Fibroblast of lung (primary cell): ENCODE measurements at regions not wholly inside any gene's neighbourhood (a gene's known extent, or its start where the extent isn't known, plus 50 kb on each side); places are given as distances from the start of the nearest gene placed in this dataset.

Source experiments
- DNase-seq, 2 donors: peaks; one replicate each; pipeline versions ENCODE4 v3.0.0 to v3.0.0-alpha.2; 2010; ENCODE audit warnings: low read depth in 2 of 2
- H2AFZ ChIP-seq: 2 replicates; pipeline ENCODE4 v1.5.1; 2012; ENCODE audit warnings: low read length, control low read depth, inconsistent platforms
- H3K27ac ChIP-seq: 2 replicates; pipeline ENCODE4 v1.5.1; 2011; ENCODE audit warnings: low read length, control low read depth; ENCODE audit not compliant: insufficient read depth
- H3K27me3 ChIP-seq: 2 replicates; pipeline ENCODE4 v1.5.1; 2011; ENCODE audit warnings: mild to moderate bottlenecking, low read length; ENCODE audit not compliant: control insufficient read depth, insufficient read depth
- H3K36me3 ChIP-seq: 2 replicates; pipeline ENCODE4 v1.5.1; 2011; ENCODE audit warnings: low read length; ENCODE audit not compliant: control insufficient read depth, insufficient read depth
- H3K4me1 ChIP-seq: 2 replicates; pipeline ENCODE4 v1.5.1; 2011; ENCODE audit warnings: low read length; ENCODE audit not compliant: control insufficient read depth, insufficient read depth; ENCODE audit errors: extremely low read depth
- H3K4me2 ChIP-seq: 2 replicates; pipeline ENCODE4 v1.5.1; 2011; ENCODE audit warnings: low read length, control low read depth; ENCODE audit not compliant: insufficient read depth; ENCODE audit errors: extremely low read depth
- H3K4me3 ChIP-seq, 4 experiments: fragments of 200-600 bp in 1 of 4; sonication (generic) in 1 of 4; replicated peaks in 1 of 4; 2 replicates each; pipeline ENCODE4 v1.5.1; 2011 to 2016; ENCODE audit warnings: low read length in 4 of 4, low read depth in 3 of 4, mild to moderate bottlenecking in 3 of 4, control low read depth in 2 of 4, inconsistent platforms in 1 of 4, mixed read lengths in 1 of 4; ENCODE audit not compliant: insufficient read depth in 1 of 4; ENCODE audit errors: control extremely low read depth in 1 of 4
- H3K79me2 ChIP-seq: 2 replicates; pipeline ENCODE4 v1.5.1; 2012; ENCODE audit warnings: mild to moderate bottlenecking, low read length, inconsistent platforms; ENCODE audit not compliant: control insufficient read depth, insufficient read depth
- H3K9ac ChIP-seq: 2 replicates; pipeline ENCODE4 v1.5.1; 2011; ENCODE audit warnings: mild to moderate bottlenecking, low read length, control low read depth; ENCODE audit not compliant: insufficient read depth
- H3K9me3 ChIP-seq: 2 replicates; pipeline ENCODE4 v1.5.1; 2012; ENCODE audit warnings: low read depth, low read length; ENCODE audit not compliant: control insufficient read depth, insufficient read depth
- H4K20me1 ChIP-seq: 2 replicates; pipeline ENCODE4 v1.5.1; 2011; ENCODE audit warnings: low read length; ENCODE audit not compliant: control insufficient read depth, insufficient read depth; ENCODE audit errors: extremely low read depth
- CTCF ChIP-seq, 2 donors: IDR thresholded peaks in 1 of 2; conservative IDR thresholded peaks in 1 of 2; 1 replicate in 1 of 2; 2 replicates in 1 of 2; pipeline ENCODE4 v1.5.1; 2011 to 2012; ENCODE audit warnings: low read length in 2 of 2, control low read depth in 1 of 2, inconsistent platforms in 1 of 2, low read depth in 1 of 2, mild to moderate bottlenecking in 1 of 2
- EZH2 ChIP-seq: IDR thresholded peaks from 2 replicates; pipeline ENCODE4 v1.5.1; 2012; ENCODE audit warnings: low read length, control low read depth, mild to moderate bottlenecking; ENCODE audit errors: missing control alignments

DNA sequence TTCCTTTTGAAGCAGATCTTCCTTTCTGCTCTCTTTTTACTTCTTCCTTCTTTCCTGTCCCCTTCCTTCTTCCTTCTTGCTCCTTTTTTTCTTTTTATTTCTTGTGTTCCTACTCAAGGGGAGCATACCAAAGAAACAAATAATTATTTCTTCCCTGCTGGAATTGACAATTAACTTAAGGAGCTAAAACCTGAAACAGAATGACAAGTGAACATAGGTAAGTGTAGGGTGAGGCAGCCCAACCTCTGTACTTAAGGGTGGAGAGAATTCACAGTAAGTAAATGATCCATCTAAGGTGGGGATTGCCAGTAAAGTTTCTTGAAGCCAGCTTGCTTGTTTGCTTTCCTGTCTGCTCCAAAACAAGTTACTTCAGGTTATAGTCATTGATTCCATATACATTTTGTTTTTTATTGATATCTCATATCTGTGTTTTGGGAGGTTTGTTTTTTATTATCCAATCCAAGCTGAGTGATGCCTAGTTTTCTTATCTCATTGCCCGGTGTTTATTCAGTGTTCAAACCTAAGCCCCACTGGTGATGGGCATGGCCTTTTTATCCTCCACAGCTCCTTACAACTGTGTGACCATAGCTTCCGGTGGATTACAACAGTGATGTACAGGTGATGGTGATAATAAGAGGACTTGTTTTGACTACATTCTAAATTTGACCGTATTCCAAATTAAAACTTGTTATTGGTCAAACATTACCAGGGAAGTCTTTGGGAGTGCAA, 133.2 kb upstream of the IVNS1ABP start:
- TF ChIP-seq CTCF (conservative IDR thresholded peaks at IDR 0.05 in 1 of 2, IDR thresholded peaks at IDR 0.05 in 1 of 2; ENCODE audit: low read depth in 1 of 2, low read length in 2 of 2) = no peak
- Histone ChIP-seq H3K4me3 (no peak overlapping the region), H3K4me2 (no peak overlapping the region), H3K79me2 (no peaks in the 10 kb centered on the region), H3K4me1 (no peaks in the 10 kb centered on the region), H3K27ac (no peak overlapping the region), H3K36me3 (no peaks in the 10 kb centered on the region), H4K20me1 (no peaks in the 10 kb centered on the region), H3K9ac (no peak overlapping the region), H3K27me3 (no peaks in the 10 kb centered on the region), H2AFZ (no peak overlapping the region), H3K9me3 (no peaks in the 10 kb centered on the region)
- no peak for DNase-seq

- Histone ChIP-seq H4K20me1 (no peaks in the 10 kb centered on the region), H3K27me3 (no peaks in the 10 kb centered on the region), H3K9ac (no peak overlapping the region), H3K4me3 (no peak overlapping the region), H3K27ac (no peak overlapping the region), H3K4me2 (no peak overlapping the region), H3K9me3 (no peaks in the 10 kb centered on the region), H2AFZ (no peak overlapping the region), H3K4me1 (no peaks in the 10 kb centered on the region), H3K36me3 (no peaks in the 10 kb centered on the region), H3K79me2 (no peaks in the 10 kb centered on the region)
- TF ChIP-seq EZH2 = no peak
- DNase-seq = no peak
These were observed 132.5 kb upstream of the IVNS1ABP start for GRCh38 chr1:185449378-185450059.

GRCh38 chr1:185448591-185449186, 131.6 kb upstream of the IVNS1ABP start:
- Histone ChIP-seq H3K36me3 (no peaks in the 10 kb centered on the region), H3K4me2 (no peak overlapping the region), H3K27me3 (no peaks in the 10 kb centered on the region), H3K79me2 (no peaks in the 10 kb centered on the region), H3K9ac (no peak overlapping the region), H2AFZ (no peak overlapping the region), H3K27ac (no peak overlapping the region), H4K20me1 (no peaks in the 10 kb centered on the region), H3K9me3 (no peaks in the 10 kb centered on the region), H3K4me1 (no peaks in the 10 kb centered on the region), H3K4me3 (no peak overlapping the region)
- TF ChIP-seq EZH2 = no peak
- TF ChIP-seq CTCF (conservative IDR thresholded peaks at IDR 0.05 in 1 of 2, IDR thresholded peaks at IDR 0.05 in 1 of 2; ENCODE audit: low read depth in 1 of 2, low read length in 2 of 2) = no peak
- peak in 1 of 2 donors; percentile 52 for DNase-seq
